SKM-1 treated with dmso at 0.1 percent for 144 hours (cell line): ENCODE measurements at regions not wholly inside any gene's neighbourhood (a gene's known extent, or its start where the extent isn't known, plus 50 kb on each side); places are given as distances from the start of the nearest gene placed in this dataset.

Source experiments
- DNase-seq: peaks from one replicate; lab custom pipeline; 2025; ENCODE audit not compliant: unreplicated experiment; lab: John Stamatoyannopoulos, UW

- DNase-seq: no peak
These were observed 355.1 kb upstream of the MGMT start for GRCh38 chr10:129111922-129112321.

DNA sequence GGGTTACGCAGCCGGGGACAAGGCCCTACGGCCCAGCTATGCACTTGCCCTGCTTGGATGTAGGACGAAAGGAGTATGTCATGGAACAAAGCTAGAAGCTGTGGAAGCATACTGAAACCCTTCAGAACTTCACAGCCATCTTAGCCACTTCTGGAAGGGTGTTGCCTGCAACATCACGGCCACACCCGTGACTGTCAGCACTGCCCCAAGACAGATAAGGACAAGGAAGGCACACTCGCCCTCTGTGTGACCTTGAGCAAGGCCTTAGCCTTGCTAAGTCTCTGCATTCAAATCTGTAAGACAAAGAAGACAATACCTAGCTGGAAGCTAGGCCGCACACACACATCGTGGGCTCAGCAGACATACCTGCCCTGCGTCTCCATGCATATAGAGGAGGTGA lies 352.5 kb upstream of the MGMT start:
- DNase-seq: no peak

DNA sequence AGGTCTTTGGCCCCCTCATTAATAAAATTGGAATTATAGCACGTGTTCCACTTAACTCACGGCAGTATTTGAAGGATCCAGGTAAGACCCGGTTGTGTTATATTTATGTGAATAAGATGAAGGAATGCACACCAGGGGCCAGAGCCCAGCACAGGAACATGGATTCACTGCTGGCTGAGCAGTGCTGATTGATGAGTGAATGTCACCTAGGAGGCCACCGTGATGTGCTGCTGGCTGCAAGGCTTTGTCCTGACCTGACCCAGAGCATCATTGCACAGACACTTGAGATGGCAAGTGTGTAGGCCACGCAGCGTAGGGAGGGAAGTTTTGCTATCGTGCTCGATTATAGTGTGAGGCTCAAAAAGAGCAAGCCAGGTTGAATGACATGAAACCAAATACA lies 350.7 kb upstream of the MGMT start:
- DNase-seq: no peak

DNA sequence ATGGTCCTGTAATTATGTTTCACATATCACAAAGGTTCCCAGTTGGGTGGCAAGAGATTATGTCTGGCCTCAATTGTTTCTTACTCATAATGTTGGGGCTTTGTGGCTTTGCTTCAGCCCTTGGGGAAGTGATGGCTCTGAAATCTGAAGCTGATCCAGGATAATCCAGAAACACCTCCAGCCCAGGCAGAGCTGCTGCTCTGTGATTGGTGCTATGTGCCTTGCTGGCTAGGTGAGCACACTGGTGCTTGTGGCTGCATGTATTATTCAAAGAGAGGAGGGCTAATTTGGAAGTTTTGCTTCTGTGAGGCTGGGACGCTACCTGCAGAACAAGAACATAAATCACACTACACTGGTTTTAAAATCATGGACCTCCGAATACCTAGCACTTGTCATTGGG lies 346.6 kb upstream of the MGMT start:
- DNase-seq: no peak

DNA sequence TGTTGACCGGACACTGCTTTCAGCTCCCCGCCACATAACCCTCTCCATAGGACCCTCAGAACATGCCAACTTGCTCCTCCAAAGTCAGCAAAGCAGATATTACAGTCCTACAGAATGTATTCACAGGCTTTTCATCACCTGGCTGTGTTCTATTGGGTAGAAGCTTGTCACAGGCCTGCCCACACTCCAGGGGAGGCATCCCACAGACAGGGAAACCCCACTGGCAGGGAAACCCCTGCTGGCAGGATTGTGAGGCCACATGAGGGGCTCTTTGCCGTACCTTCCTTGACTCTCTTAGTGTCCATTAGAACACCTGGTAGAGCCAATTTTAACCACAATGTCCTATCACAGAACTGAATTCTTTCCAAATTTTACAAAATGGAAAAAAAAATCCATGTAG lies 344.2 kb upstream of the MGMT start:
- DNase-seq: no peak

DNA sequence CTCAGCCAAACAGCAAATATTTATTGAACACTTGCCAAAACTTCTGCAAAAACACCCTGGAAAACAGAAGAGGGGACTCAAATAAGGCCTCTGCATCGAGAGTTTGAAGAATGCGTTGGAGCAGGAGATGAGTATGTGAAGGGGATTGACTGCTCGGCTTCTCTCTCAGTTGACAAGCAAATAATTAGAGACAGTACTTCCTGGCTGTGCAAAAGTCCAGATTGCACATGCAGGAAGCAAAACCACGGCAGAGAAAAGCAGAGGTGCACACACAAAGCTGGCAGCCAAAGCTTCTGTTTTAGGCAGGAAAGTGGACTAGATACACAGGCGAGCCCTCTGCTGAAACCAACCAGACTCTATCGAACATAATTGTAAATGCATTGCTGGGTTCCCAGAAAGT lies 343.6 kb upstream of the MGMT start:
- no peak for DNase-seq

DNA sequence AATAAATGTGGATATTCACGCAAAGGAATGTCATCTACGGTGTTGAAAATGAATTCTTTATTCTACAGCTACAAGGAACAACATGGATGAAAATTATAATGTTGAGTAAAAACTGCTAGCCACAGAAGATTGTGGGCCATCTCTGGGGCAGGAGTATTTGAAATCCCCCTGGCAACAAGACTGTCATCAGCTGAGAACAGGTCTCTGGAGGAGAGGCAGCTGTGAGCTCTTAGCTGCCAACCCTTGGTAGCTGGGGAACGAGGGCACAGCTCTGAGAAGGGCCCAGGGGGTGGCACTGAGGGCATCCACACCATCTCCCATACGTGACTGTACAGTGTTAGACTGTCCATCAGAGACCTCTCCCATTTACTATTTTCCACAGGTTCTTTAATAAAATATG lies 340.1 kb upstream of the MGMT start:
- DNase-seq: no peak

GRCh38 chr10:129131457-129132132 lies 335.4 kb upstream of the MGMT start:
- DNase-seq: no peak

DNA sequence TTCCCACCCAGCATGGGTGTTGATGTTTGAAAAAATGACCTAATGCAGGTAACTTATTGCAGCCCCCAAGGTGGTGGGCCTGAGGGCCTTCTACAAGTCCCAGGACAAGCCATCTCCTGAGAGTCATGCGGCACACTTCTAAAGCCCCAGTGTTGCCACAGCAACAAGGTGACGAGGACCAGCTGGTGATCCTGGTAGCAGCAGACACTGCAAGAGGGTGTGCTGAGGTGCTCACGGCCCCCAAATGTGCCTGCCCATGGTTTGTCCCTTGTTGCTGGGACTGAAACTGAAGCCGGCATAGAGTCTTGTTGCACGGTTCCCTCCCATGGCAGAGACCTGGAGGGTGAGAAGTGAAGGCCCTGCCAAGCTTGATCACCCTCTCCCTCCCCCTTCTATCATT lies 333.2 kb upstream of the MGMT start:
- no peak for DNase-seq

GRCh38 chr10:129134371-129134770 lies 332.7 kb upstream of the MGMT start:
- DNase-seq: no peak

DNA sequence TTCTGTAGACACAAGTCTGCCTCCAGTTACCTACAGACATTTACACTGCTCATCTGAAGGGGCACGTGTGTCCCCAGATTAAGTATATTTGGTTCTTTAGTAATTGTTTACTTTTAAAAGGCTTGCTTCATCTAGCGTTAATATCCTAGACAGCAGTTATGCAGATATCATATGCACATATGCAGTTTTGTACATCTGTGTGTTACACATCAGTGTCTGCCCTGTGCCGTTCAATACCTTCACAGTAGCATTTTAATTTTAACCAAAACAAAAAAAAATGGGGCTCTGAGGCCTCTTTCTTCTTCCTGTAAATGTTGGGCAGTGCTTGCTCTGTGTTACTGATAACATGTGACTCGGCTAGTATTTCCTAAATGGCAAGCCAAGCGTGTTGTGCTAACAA lies 331.4 kb upstream of the MGMT start:
- DNase-seq: no peak

GRCh38 chr10:129136074-129136473 lies 331.0 kb upstream of the MGMT start:
- no peak for DNase-seq

GRCh38 chr10:129136951-129137350 lies 330.1 kb upstream of the MGMT start:
- DNase-seq: no peak

GRCh38 chr10:129140921-129141885 lies 325.8 kb upstream of the MGMT start:
- no peak for DNase-seq

DNA sequence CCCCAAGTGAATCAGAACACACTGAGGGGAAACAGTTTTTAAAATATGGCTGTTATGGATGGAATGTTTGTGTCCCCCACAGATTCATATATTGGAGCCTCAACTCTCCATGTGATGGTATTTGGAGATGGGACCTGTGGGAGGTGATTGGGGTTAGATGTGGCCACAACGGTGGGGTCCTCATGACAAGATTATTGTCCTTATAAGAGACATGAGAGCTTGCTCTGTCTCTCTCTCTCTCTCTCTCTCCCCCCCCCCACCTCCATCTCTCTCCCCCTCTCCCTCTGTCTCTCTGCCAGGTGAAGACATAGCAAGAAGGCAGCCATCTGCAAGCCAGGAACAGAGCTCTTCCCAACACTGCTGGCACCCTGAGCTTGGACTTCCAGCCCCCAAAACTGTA lies 315.8 kb upstream of the MGMT start:
- no peak for DNase-seq

DNA sequence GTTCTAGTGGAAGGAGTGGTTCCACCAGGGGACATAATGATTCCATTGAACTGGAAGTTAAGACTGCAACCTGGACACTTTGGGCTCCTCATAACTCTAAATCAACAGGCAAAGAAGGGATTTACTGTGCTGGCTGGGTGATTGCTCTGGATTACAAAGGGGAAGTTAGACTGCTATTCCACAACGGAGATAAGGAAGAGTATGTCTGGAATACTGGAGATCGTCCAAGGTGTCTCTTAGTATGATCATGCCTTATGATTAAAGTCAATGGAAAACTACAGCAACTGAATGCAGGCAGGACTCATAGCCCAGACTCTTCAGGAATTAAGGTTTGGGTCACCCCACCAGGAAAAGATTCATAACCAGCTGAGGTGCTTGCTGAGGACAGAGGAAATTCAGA lies 310.6 kb upstream of the MGMT start:
- DNase-seq: no peak

DNA sequence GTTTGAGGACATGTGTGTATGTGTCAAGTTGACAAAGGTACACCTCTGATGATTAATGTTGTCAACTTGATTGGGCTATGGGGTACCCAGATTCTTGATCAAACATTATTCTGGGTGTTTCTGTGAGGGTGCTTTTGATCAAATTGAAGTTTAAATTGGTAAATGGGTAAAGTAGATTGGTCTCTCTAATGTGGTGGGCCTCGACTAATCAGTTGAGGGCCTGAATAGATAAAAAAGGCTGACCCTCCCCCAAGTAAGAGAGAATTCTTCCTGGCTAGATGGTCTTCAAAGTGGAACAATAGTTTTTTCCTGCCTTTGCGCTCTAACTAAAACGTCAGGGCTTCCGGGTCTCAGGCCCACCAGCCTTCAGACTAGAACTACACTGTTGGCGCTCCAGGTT lies 309.9 kb upstream of the MGMT start:
- no peak for DNase-seq

- DNase-seq: no peak
These were observed 305.9 kb upstream of the MGMT start for GRCh38 chr10:129161150-129161549.

DNA sequence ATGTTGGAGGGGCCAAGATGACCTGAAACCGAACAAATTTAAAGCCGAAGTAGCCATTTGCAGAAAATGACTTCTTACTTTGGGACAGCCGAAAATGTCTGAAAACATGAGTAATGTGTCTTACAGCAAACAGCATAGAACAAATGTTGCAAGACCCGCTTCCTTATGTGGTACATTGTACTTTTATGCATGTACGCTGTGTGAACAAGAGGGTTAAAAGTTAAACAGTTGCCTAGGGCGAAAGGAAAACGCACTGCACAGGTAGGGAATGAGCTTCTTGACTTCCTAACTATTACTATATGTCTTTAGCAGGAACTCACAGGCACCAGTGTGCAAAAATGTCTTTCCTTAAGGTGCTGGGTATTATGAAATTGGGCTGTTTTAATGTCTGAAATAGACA lies 303.5 kb upstream of the MGMT start:
- DNase-seq: no peak

- no peak for DNase-seq
These were observed 301.8 kb upstream of the MGMT start for GRCh38 chr10:129165076-129165720.

DNA sequence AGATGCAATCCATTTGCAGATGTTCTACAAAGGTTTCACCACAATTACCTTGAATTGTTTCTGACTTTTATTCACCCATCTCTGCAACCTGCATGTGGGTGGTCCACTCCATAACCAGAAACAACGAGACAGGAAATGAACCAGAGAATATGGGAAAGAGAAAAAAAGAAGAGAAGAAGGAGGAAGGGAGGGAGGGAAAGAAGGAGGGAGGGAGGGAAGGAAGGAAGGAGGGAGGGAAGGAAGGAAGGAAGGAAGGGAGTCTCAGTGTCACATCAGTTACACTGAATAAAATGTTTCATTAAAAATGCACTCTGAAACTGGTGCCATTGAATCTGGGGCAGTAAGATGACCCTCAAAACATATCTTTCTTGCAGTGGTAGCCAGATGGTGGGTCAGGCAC lies 301.3 kb upstream of the MGMT start:
- DNase-seq: no peak

GRCh38 chr10:129168660-129169059 lies 298.4 kb upstream of the MGMT start:
- DNase-seq: no peak
